SK-MEL-5 (cell line): ENCODE measurements at regions not wholly inside any gene's neighbourhood (a gene's known extent, or its start where the extent isn't known, plus 50 kb on each side); places are given as distances from the start of the nearest gene placed in this dataset.
"Not testable (repeated sequence)": the region's sequence is repeated elsewhere in the genome, so short reads cannot be mapped to it uniquely, and the experiment has no call there.

Source experiments
- DNase-seq: peaks from one replicate; pipeline ENCODE4 v3.0.0-alpha.2; 2016; ENCODE audit warnings: low read depth, low spot score
- in situ Hi-C: cut with HindIII; loops from 2 replicates; pipeline ENCODE4 v1.10.0; 2016; ENCODE audit warnings: low sequenced_read_pairs, high pct_unique_total_duplicates, low pct_unique_long_range_greater_than_20kb

- in situ Hi-C loops: no loop called here
- DNase-seq: no peak
These were observed 365.5 kb downstream of the TMEM121 start for GRCh38 chr14:105891631-105892452.

GRCh38 chr14:105892453-105893441 is 366.4 kb downstream of the TMEM121 start:
- not testable (repeated sequence) for DNase-seq

DNA sequence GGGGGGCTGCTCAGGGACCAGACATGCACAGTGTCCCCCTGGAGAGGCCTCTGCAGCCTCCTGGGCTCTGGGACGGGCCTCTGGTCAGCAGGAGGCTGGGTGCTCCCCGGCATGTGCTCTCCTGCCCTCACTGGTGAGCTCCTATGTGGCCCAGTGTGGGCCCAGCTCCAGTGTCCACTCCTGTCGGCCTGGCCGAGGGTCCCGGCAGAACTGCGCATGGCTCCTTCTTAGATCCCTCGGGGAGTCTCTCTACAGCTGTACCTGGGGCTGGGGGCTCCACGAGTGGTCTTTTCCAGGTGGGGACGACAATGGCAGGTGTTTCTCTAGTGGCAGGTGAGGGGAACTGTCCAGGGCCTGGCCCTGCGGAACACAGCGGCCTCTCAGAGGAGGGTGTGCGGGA is 367.3 kb downstream of the TMEM121 start:
- DNase-seq, in situ Hi-C loops: not testable (repeated sequence)

More at GRCh38 chr14:105892453-105893441, 366.4 kb downstream of the TMEM121 start:
- in situ Hi-C loops: not testable (repeated sequence)

DNA sequence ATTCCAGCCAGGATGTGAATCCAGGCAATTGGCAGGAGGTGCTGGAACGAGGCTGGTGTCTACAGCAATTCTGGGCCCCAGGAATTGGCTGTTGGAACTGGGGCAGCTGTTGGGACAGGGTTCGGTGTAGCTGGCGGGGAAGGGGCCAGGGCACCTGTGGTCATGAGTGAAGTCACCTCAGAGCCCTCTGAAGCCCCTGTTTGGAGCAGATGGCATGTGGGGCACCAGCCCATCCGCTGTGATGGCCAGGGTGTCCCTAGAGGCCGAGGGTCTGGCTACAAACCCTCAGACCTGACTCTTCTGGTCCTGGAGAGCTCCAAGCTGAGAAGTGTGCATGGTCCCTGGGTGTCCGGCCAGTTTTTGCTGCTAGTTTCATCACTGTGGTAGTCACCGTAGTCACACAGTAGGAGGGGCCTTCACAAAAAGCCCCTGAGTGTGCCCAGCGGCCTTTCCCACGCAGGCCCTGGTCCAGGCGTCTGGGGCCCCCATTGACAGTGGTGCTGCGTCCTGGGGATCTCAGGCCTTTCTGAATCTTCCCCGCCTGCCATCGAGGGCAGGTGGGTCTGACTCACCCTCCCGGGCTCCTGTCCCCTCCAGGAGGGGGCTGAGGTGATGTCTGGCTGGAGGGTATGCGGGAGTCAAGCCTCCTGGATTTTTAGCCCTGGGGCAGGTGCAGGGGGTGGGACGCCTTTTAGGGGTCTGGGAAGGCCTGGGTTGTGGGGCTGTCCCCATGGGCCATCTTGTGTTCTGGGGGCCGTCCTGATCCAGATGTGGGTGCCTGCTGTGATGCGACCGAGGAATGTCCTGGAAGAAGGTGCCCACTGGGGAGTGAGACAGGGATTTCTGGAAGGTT is 368.0 kb downstream of the TMEM121 start:
- in situ Hi-C loops: no loop called here
- no peak for DNase-seq

DNA sequence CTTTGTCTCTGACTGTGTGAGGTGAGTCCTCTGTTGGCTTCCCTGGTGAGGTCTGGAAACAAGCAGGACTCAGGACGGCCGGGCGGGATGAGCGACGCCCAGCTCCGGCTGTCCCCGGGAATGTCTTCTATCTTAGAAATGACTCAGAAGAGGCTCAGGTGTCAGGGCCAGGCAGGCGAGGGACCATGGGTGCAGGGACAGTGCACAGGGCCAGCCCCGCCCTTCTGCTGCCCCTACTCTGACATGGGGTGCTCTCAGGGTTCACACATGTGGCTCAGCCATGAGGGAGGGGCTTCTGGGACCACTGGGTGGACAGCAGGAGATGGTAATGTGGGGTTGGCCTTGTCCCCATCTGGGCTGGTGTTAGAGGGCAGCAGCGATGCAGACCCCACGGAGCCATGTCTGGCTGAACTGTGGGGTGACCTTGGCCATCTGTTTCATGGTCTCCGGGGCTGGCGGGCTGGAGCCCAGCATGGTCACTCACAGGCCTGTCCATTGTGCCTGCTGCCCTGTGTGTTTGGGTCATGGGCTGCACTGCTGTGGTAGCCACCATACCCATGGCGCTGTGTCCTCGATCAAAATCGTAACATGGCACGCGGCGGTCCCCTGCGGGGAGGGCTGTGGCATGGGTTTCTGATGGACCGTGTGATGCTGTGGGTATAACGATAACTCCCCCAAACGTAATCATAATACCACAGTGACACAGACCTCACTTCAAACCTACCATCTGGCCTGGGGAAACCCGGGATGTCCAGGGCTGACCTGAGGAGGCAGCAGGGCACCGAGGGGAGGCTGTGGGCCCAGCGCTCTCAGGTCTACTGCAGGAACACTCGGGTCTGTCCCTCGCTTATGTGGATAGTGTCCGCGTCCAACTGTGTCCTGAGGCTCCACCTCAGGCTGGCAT is 368.8 kb downstream of the TMEM121 start:
- in situ Hi-C loops: no loop called here
- no peak for DNase-seq

GRCh38 chr14:105896206-105896605 is 369.8 kb downstream of the TMEM121 start:
- DNase-seq, in situ Hi-C loops: not testable (repeated sequence)

DNA sequence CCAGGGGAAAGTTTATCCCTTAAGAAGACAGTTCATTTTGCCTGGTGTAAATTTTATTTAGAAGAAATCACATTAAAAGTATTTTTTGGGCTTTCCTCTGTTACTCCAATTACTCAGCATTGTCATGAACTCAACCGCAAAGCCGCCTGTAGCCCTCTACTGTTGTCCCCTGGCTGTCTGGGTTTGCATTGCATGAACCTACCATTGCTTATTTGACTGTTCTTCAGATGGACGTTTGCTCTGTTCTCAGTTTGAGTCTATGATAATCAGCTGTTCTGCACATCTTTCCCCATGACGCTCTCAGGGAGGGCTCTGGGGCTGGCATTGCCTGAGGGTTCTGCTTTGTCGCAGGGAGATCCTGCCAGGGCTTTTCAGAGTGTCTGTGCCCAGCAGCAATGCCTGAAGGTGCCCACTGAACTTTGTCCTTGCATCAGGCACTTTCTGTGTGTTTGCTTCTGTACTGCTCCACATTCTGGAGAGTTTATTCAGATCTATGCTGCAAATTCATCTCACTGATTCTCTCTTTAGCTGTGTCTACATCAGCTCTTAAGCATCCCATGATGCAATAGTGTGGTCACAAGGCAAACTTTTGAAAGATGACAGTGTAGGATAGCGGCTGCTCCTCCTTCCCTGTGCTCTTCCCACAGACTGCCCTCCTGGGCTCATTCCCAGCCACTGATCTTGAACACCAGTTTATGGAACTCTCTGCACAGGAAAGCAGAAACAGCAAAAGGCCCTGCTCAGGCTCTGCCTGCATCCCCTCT is 370.8 kb downstream of the TMEM121 start:
- DNase-seq, in situ Hi-C loops: not testable (repeated sequence)

GRCh38 chr14:105897725-105898113 is 371.3 kb downstream of the TMEM121 start:
- in situ Hi-C loops: no loop called here
- DNase-seq: no peak

DNA sequence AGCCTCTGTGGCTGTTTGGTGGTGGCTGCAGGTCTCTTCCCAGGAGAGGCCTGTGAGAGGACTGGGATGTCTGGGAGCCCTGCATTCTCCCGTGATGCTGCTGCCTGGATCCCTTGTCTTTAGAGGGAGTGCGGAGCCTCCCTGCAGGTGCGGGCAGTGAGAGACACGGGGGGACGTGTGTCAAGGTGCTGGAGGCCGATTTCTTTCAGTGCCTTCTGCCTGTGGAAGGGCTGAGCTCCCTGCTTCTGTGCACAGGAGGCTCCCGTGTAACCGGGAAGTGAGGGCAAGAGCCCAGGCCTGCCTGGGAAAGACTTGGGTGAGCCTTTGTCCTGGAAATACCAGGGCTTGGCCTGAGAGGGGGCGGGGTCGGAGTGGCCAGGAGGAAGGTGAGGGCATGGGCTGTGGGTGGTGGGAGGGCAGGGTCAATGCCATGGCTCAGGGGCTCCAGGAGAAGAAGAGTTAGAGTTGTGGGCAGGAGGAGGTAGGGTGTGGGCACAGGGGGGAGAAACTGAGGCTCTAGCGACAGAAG is 372.2 kb downstream of the TMEM121 start:
- in situ Hi-C loops: no loop called here

DNA sequence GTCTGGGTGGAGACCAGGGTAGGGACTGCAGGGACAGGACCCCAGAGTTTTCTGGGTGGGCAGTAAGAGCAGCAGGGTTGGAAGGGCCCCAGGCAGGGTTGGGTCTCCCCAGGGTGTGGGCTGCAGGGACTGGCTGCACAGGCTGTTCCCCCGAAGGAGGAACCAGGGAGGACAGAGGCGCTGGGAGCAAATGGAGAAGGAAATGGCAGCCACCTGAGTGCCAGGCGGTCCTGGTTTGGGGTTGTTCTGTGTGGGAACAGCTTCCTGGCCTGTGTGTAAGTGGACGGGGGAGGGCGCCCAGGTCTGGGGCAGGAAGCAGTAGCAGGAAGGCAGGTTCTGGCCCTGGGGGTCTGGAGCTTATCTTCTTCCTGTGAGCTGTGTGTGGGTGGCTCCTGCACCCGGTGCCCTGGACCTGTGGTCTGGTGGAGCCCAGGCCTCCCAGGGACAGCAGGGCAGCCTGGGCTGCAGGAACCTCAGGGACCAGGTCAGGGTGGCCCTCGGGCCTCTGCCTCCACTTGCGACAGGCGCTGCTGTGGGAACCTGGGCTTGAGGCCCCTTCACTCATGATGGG is 372.8 kb downstream of the TMEM121 start:
- DNase-seq: no peak
- in situ Hi-C loops: no loop called here

More for the DNA sequence above, 372.2 kb downstream of the TMEM121 start:
- DNase-seq: no peak

- DNase-seq: no peak
- in situ Hi-C loops: no loop called here
These were observed 373.4 kb downstream of the TMEM121 start for GRCh38 chr14:105899657-105900397.

- in situ Hi-C loops: no loop called here
- no peak for DNase-seq
These were observed 374.2 kb downstream of the TMEM121 start for GRCh38 chr14:105900398-105901160.

DNA sequence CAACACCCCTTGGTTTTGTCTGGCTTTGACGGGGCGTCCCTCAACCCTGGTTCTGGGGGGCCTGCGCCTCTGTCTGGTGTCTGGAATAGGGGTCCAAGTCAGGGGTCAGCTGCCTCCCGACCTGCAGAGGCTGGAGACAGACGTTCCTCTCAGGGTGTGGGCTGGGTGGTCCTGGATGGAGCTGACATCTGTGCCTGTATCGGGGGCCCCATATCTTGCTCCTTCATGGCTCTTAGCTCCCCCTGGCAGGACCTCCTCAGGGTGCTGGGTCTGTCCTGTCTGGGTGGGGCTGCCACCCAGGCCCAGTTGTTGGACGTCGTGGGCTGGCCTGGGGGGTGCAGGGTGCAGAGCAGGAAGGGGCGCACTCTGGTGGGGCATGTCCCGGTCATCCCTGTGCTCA is 374.8 kb downstream of the TMEM121 start:
- DNase-seq: no peak
- in situ Hi-C loops: no loop called here
